Activated CD4-positive, alpha-beta T cell treated with anti-CD3 and anti-CD28 coated beads, Interleukin-10, Interleukin-2, amounts not matched to agents 100 ng/mL and 50 ng/mL, durations not matched to agents 16 hours and 8 hours (primary cell): ENCODE measurements at regions not wholly inside any gene's neighbourhood (a gene's known extent, or its start where the extent isn't known, plus 50 kb on each side); places are given as distances from the start of the nearest gene placed in this dataset.

ENCODE experiments used
- DNase-seq: peaks from one replicate; pipeline ENCODE4 v3.0.0-alpha.2; 2020

DNA sequence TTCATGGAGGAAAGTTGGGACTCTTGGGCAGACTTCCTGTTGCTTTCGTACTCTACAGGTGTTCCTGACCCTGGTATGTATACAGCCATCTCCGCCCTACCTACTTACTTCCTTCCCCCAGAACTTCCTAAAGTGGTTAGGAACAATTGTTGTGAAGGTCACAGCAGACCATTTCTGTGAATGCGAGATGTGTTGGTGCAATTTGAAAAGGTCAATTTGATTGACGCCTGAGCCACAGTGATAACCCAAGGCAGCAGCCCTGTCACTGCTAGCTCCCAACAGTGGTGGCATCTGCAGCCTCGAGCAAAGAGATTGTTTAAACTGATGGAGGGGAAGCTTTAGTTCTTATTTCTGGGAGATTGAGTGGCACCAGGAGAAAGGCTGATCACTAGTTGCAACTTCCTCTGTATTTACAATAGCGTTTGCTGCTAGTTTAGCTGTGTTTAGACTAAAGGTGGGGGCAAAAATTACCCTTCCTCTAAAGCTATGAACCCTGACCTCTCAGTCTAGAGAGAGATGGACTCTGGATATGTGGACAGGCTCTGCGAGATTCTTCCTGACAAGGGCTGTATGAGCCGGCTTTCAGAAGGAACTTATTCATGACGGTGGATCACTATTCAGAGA, 78.3 kb upstream of the MAP4K3 start:
- DNase-seq, result no peak

DNA sequence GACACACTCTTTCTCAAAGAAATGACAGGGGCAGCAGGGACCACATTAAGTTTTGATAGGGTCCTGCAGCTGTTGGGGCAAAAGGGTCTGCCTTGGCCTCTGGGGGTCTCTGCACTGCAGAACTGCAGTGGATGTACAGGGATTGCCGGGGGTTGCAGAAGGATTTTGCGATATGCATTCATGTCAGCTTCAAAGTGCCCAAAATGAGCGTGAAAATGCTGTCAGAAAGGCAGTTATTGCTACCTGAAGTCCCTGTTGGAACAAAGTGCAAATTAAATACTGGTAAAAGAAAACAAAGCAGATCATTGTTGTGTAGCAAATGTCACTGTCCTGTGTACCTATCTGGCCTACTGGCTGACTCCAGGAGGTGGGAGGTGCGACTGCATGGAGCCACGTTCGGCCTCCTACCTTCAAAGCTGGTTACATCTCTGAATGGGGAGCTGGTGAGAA, 78.8 kb upstream of the MAP4K3 start:
- DNase-seq, result no peak

DNA sequence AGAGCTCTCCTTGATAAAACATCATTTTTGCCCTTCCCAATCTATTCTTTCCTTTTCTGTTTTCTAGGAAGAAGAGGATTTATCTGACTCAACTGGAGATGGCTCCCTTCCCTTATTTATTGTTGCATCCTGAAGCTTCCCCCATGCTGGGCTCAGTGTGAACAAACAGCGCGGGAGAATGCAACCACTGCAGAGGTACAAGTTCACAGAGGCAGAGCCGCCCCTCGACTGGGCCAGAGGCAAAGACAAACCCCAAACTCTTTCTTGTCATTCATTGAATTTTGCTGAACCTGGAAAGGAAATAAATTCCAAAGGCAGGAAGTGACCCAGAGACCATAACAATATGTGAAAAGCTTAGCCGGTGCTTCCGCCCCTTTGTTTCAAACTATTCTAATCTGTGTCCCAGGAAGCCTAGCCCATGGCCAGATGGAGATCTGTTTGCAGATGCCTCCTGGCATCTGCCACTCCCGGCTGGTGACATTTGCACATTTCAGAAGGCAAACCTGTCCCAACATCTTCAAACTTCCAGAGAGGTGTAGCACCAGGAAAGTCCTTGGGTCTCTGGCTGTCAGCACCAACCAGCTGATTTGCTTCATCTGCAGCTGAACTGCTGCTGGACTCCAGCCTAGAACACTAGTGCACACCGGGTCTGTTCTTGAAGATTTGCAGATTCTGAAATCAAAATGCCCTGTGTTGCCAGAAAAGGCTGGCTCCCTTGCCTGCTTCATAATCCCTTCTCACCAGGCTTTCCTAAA, 79.4 kb upstream of the MAP4K3 start:
- no peak for DNase-seq

- no peak for DNase-seq
Observed at GRCh38 chr2:39517102-39517436, 80.0 kb upstream of the MAP4K3 start.

GRCh38 chr2:39517622-39518021, 80.5 kb upstream of the MAP4K3 start:
- no peak for DNase-seq

DNA sequence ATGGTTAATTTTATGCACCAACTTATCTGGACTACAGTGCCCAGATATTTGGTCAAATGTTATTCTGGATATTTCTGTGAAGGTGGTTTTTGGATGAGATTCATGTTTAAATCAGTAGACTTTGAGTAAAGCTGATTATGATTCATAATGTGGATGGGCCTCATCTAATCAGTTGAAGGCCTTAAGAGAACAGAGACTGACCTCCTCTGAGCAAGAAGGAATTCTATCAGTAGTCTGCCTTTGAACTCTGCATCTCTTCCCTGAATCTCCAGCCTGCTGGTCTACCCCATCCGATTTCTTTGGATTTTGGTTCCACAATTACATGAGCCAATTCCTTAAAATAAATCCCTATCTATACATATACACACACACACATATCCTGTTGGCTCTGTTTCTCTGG, 82.8 kb upstream of the MAP4K3 start:
- DNase-seq, result no peak

DNA sequence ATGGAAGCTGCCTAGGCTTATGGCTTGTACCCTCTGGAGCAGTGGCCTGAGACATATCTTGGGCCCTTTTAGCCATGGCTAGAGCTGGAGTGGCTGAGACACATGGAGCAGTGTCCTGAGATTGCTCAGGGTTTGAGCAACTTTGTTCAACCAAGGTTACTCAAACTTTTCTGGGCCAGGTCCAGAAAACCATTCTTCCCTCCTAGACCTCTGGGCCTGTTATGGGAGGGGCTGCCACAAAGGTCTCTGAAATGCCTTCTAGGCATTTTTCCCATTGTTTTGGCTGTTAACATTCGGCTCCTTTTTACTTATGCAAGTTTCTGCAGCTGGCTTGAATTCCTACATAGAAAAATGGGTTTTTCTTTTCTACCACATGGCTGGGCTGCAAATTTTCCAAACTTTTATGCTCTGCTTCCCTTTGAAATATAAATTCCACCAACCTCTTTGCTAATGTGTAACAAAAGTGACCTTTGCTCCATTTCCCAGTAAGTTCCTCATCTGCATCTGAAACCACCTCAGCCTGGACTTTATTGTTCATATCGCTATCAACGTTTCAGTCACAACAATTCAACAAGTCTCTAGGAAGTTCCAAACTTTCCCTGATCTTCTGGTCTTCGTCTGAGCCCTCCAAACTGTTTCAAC, 84.9 kb upstream of the MAP4K3 start:
- no peak for DNase-seq

DNA sequence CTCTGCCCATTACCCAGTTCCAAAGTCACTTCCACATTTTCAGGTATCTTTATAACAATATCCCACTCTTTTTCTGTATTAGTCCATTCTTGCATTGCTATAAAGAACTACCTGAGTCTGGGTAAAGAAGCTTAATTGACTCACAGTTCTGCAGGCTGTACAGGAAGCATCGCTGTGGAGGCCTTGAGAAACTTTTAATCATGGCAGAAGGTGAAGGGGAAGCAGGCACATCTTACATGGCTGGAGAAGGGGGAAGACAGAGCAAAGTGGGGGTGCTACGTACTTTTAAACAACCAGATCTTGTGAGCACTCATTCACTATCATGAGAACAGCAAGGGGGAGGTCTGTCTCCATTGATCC, 85.4 kb upstream of the MAP4K3 start:
- no peak for DNase-seq

DNA sequence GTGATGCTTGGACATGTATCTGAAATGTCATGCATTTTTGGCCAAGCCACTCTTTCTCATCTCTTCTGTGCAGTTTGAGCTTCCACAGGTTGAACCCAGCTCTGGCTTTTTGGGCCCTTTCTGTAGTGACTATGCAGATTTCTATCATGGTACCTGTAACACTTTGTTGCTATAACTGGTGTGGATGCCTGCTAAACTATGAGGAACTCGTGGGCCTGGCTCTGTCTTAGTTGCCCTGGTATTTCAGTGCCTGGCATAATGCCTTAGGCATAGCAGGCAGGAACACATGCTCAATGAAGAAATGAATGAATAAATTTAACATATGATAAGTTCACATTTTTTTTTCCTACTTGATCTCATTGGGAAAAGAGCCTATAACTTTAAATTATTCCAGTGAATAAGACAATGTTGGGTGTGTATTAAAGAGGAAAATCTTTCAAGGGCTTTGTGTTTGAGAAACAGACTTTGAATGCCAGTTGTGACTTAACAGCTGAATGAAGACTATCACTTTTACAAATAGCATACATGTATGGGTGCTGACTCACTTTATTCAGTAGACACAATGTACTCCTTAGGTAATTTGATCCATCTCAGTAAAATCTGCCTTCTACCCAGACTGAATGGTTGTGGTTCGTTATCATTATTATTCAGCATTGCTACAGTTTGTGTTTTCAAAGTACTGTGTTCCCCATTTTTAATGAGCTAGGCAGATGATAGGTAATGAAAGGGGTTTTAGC, 86.4 kb upstream of the MAP4K3 start:
- DNase-seq, result no peak

DNA sequence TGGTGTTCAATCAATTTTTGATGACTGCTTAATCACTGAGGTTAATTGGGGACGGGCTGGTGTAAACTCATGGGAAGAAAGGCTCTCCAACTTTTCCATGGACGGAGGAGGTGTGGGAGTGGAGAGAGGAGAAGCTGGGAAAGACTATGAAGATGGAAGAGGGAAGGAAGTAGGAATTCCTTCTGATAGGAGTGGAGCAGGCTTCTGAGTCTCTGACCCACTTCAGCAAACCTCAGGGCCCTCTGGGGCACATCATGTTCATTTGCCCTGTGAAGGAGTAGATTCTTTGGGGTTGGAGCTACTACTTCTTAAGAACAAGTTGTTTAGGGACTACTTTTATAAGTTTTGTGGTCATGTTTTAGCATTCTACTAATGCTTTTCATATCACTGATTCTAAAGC, 87.0 kb upstream of the MAP4K3 start:
- DNase-seq, result no peak

GRCh38 chr2:39524756-39525635, 87.9 kb upstream of the MAP4K3 start:
- DNase-seq, result no peak

DNA sequence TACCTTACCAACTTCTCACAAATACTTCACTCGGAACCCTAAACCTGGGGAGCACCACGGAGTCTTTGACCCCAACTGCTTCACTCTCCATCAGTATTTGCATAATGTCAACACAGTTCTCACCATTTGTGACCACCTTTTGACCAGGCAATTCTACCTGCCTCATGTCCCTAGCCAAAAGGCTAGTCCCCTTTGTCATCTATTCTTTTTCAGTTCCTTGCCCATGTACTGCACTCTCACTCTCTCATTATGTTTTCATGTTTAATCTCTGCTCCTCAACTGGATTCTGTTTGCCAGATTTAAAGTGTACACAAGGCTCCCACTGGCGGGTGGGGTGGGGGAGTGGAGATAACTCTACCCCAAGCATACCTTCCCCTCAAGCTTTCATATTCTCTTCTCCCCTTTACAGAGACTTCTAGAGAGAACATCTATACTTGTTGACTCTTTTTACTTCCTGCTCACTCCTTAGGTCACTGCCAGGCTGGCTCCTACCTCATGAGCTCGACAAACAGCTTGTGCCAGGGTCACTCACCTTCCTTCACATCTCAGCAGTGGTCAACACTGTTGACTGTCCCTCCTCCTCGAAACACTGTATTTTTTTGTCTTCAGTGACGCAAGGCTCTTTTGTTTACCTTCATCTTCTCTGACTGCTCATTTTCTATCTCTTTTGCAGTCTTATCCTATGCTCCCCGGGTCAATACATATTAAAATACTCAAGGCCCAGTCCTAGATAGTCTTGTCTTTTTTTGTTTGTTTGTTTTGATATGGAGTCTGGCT, 88.7 kb upstream of the MAP4K3 start:
- DNase-seq, result no peak

DNA sequence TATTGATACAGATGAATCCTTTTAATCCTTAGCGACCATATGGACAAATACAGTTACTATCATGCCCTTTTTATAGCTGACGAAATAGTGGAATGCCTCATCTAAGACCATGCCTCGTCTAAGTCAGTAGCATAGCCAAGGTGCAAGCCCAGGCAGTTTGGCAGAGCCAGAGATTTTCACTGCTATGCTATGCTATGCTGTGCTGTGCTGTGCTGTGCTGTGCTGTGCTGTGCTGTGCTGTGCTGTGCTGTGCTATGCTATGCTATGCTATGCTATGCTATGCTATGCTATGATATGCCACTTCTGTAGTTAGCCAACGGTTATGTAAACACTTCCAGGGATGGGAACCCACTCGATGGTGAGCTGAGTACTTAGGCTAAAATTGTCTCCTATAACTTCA, 91.6 kb upstream of the MAP4K3 start:
- DNase-seq, result no peak

DNA sequence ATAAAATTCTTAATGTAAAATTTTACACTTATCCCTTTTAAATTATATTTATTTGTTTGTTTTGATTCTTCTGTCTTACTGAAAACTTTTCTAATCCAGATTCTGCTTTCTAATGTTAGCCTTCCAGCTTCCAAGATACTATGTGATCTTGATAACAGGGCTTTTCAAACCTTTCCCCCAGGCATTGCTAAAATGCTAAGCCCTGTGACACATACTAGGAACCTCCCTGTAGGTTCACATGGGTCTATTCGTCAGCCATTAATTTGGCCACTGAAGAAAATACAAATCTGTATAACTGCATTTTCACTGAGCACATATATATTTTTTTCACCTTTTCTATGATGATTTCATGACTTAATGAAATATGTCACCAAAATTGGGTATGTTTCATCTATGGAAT, 92.8 kb upstream of the MAP4K3 start:
- no peak for DNase-seq

DNA sequence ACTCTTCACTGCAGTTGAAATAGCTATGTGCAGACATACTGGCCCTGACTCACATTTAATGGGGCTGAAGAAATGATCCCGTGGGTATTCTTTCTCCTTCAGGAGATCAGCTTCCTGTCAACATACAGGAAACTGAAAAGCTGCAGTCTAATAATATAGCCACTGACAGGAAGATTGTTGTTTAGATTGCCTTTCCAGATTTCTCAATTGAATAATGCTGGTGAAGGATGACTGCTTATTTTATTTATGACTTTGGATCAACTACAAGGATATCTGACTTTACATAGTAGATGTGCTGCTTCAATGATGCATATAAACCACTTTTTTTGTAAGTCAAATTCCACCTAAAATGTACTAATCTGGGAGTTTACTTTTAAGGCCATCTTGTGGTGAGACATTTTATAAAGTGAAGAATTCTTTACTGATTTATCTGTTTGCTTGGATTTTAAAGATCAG, 93.4 kb upstream of the MAP4K3 start:
- no peak for DNase-seq

GRCh38 chr2:39531220-39531777, 94.2 kb upstream of the MAP4K3 start:
- no peak for DNase-seq

GRCh38 chr2:39532933-39533332, 95.8 kb upstream of the MAP4K3 start:
- no peak for DNase-seq

DNA sequence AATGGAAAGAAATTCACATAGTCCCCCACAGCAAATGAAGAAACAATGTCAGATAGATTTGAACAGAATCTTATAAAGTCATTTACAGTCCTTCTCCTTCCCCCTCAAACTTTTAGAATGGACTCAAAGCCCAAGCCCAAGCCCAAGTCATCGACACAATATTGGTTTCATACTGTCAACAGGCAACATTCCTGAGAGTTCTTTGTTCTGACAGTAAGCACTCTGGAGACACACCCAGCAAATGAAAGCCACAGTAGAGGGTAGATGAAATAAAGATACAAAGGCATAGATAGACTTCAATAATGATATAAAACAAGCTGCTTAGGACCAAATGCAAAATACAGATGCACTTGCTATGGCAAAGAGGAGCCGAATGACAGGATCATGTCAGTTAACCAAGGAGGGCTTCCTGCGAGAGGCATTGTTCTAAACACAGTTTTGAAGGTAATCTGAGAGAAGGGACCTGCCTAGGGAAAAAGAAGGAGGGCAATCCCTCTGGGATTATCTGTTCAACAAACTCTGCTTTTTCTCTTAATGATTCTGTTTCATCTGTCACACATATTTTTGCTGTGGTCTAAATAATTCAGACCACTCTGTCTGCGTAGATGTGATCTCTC, 97.1 kb upstream of the MAP4K3 start:
- no peak for DNase-seq

- no peak for DNase-seq
Observed at GRCh38 chr2:39535636-39536185, 98.6 kb upstream of the MAP4K3 start.

DNA sequence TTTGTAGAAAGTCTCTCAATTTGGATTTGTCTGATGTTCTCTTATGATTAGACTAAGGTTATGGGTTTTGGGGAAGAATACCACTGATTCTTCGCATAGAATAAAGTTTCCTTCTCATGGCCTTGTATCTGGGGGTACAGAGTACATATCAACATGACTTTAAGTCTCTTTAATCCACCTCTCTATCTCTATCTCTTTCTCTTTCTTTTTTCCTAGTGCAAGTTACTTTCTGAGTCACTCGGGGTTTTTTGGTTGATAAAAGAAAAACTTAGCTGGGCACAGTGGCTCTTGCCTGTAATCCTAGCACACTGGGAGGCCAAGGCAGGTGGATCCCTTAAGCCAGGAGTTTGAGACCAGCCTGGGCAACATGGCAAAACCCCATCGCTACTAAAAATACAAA, 100.1 kb upstream of the MAP4K3 start:
- DNase-seq, result peak; percentile 22

DNA sequence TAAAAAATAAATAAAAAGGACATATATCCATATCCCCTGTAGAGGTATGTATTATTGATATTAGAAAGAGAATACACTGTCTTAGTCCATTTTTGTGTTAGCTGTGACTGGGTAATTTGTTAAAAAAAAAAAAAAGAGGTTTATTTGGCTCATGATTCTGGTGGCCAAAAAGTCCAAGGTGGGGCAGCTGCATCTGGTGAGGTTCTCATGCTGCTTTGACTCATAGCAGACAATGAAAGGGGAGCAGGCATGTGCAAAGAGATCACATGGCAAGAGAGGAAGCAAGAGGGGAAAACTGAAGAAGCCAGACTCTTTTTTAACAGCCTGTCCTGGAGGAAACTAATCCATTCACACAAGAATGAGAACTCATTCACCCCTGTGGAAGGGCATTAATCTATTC, 101.6 kb upstream of the MAP4K3 start:
- DNase-seq, result no peak
